PC-9 (cell line): ENCODE measurements at regions not wholly inside any gene's neighbourhood (a gene's known extent, or its start where the extent isn't known, plus 50 kb on each side); places are given as distances from the start of the nearest gene placed in this dataset.

Experiments
- BruUV-seq: library from RNA; stranded (reverse); fragments of 400-500 nt; replicated peaks from 2 replicates; lab custom pipeline; 2021; lab: Mats Ljungman, UMichigan
- CTCF ChIA-PET: fragments of 300-600 bp; sonication (Branson Sonifier 250); formaldehyde crosslinking; loops from one replicate; lab custom pipeline; 2022; ENCODE audit warnings: antibody characterized with exemption; lab: Charles Lee
- POLR2A ChIA-PET: fragments of 300-600 bp; sonication (Branson Sonifier 250); formaldehyde crosslinking; loops from one replicate; lab custom pipeline; 2022; ENCODE audit warnings: antibody characterized with exemption; ENCODE audit not compliant: unreplicated experiment; lab: Charles Lee
- DNase-seq, 2 experiments: peaks; one replicate each; pipeline versions ENCODE4 v3.0.0 to v3.0.0-alpha.2; 2015 to 2022; ENCODE audit warnings: mixed read lengths in 1 of 2
- H2AFZ ChIP-seq: fragments of 200-600 bp; sonication (generic); 2 replicates; pipeline ENCODE4 v1.8.1; 2017; ENCODE audit warnings: antibody characterized with exemption
- H3F3A ChIP-seq: fragments of 200-600 bp; sonication (generic); 2 replicates; pipeline ENCODE4 v1.8.1; 2017; ENCODE audit warnings: antibody characterized with exemption, mild to moderate bottlenecking, low read depth; ENCODE audit not compliant: insufficient read depth
- H3K27ac ChIP-seq: fragments of 200-600 bp; sonication (generic); 2 replicates; pipeline ENCODE4 v1.6.1; 2016; ENCODE audit warnings: mixed run types
- H3K27me3 ChIP-seq: fragments of 200-600 bp; sonication (generic); 2 replicates; pipeline ENCODE4 v1.6.1; 2016; ENCODE audit warnings: low read depth, mixed run types; ENCODE audit not compliant: insufficient read depth
- H3K36me3 ChIP-seq: fragments of 200-600 bp; sonication (generic); 2 replicates; pipeline ENCODE4 v1.6.1; 2016; ENCODE audit warnings: low read depth, mixed run types
- H3K4me1 ChIP-seq: fragments of 200-600 bp; sonication (generic); replicated peaks from 2 replicates; pipeline ENCODE4 v1.6.1; 2016; ENCODE audit warnings: mixed run types; ENCODE audit not compliant: insufficient read depth
- H3K4me2 ChIP-seq: fragments of 200-600 bp; sonication (generic); 2 replicates; pipeline ENCODE4 v1.6.1; 2017; ENCODE audit warnings: mixed run types
- H3K4me3 ChIP-seq: fragments of 200-600 bp; sonication (generic); 2 replicates; pipeline ENCODE4 v1.6.1; 2016; ENCODE audit warnings: mixed run types
- H3K79me2 ChIP-seq: fragments of 200-600 bp; sonication (generic); 2 replicates; pipeline ENCODE4 v1.6.1; 2017; ENCODE audit warnings: low read depth, mixed run types
- H3K9me2 ChIP-seq: fragments of 200-600 bp; sonication (generic); 2 replicates; pipeline ENCODE4 v1.8.1; 2017; ENCODE audit warnings: mild to moderate bottlenecking; ENCODE audit not compliant: insufficient read depth
- H3K9me3 ChIP-seq: fragments of 200-600 bp; sonication (generic); 2 replicates; pipeline ENCODE4 v1.8.1; 2016; ENCODE audit warnings: low read depth; ENCODE audit not compliant: insufficient read depth
- H4K20me1 ChIP-seq: fragments of 200-600 bp; sonication (generic); 2 replicates; pipeline ENCODE4 v1.8.1; 2017; ENCODE audit not compliant: insufficient read depth
- EZH2 ChIP-seq: fragments of 200-600 bp; sonication (generic); IDR thresholded peaks from 2 replicates; pipeline ENCODE4 v1.8.0; 2017; ENCODE audit warnings: antibody characterized with exemption, low read depth
- intact Hi-C: fragments of 100-400 bp; cut with micrococcal nuclease; formaldehyde crosslinking; loops from one replicate; pipeline ENCODE4 v1.10.0; 2022; ENCODE audit not compliant: unreplicated experiment
- TF ChIP-seq, protein P1 (sequence below): fragments of 200-600 bp; sonication (generic); conservative IDR thresholded peaks from 2 replicates; pipeline ENCODE4 v1.6.1; 2017; ENCODE audit warnings: mixed run types, antibody characterized with exemption, mild to moderate bottlenecking, moderate library complexity

DNA sequence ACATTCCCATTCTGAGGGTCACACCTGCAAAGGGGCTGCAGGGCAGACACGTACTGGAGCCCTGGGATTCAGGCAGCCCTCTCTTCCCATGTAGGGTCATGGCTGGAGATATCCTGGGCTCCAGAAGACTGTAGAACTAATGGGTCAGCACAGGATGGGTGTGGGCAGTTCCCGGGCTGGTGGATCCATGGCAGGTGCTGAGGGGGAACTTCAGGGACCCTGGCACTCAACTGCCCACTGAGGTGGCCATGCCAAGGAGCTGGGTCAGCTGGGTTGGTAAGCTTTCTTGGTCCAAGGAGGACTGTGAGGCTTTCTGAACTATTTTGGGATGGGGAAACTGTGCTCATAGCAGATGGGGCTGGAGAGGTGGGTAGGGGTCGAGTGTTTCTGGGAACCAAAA, 183.4 kb upstream of the RTL1 start:
- DNase-seq, result no peak
- no peak for TF ChIP-seq EZH2
- TF ChIP-seq, protein P1, sequence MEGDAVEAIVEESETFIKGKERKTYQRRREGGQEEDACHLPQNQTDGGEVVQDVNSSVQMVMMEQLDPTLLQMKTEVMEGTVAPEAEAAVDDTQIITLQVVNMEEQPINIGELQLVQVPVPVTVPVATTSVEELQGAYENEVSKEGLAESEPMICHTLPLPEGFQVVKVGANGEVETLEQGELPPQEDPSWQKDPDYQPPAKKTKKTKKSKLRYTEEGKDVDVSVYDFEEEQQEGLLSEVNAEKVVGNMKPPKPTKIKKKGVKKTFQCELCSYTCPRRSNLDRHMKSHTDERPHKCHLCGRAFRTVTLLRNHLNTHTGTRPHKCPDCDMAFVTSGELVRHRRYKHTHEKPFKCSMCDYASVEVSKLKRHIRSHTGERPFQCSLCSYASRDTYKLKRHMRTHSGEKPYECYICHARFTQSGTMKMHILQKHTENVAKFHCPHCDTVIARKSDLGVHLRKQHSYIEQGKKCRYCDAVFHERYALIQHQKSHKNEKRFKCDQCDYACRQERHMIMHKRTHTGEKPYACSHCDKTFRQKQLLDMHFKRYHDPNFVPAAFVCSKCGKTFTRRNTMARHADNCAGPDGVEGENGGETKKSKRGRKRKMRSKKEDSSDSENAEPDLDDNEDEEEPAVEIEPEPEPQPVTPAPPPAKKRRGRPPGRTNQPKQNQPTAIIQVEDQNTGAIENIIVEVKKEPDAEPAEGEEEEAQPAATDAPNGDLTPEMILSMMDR, result no peak
- Histone ChIP-seq H3F3A (no peaks in the 10 kb centered on the region), H3K9me2 (no peaks in the 10 kb centered on the region), H3K4me2 (no peak overlapping the region), H3K27ac (no peak overlapping the region), H3K27me3 (peaks cover 11% of the 10 kb centered on the region), H3K4me1 (no peaks in the 10 kb centered on the region), H2AFZ (no peak overlapping the region), H3K36me3 (no peaks in the 10 kb centered on the region), H4K20me1 (no peaks in the 10 kb centered on the region), H3K79me2 (no peaks in the 10 kb centered on the region), H3K9me3 (no peaks in the 10 kb centered on the region), H3K4me3 (no peak overlapping the region)
- BruUV-seq, result no TSS peak
- intact Hi-C loops, result no loop called here
- ChIA-PET POLR2A (no interaction called here), CTCF (no interaction called here)

DNA sequence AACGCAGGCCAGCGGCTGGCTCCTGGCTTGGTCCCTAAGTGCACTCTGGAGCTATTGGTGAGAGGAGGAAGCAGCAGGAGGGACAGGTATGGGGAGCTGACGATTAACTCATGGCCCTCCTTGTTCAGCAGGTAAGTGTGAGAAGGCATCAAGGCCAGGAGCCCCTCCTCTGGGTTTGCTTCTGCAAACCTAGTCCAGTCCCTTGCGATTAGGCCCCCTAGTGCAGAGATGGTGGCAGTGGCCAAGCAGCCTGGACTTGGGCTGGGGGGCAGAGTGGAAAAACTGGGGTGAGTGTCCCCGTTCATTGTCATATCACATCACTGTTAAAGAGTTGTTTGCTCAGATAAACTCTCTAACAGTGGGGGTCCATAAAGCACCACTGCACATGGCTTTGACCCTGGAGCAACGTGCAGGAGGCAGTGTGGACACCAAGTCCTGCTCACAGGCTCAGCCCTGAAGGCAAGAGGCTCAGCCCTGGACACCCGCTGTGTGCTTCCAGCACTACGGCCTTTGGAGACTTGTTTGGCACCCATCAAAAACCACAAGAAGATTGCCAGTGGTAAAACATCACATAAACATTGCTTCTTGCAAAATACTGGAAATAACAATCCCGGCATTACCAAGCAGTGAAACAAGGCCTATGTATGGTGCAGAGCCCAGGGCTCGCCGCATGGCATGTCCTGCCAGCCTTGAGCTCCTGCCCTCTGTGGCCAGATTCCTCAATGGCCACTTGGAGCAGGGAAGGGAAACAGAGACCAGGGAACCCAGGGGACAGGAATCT, 184.3 kb upstream of the RTL1 start:
- ChIA-PET POLR2A (no interaction called here), CTCF (no interaction called here)
- no TSS peak for BruUV-seq
- Histone ChIP-seq H3K27me3 (peaks cover 11% of the 10 kb centered on the region), H3F3A (no peaks in the 10 kb centered on the region), H3K9me2 (no peaks in the 10 kb centered on the region), H3K4me3 (no peak overlapping the region), H3K4me2 (no peak overlapping the region), H3K27ac (no peak overlapping the region), H3K36me3 (no peaks in the 10 kb centered on the region), H4K20me1 (no peaks in the 10 kb centered on the region), H2AFZ (no peak overlapping the region), H3K4me1 (no peaks in the 10 kb centered on the region), H3K79me2 (no peaks in the 10 kb centered on the region), H3K9me3 (no peaks in the 10 kb centered on the region)
- TF ChIP-seq EZH2, result no peak
- TF ChIP-seq, protein P1, result no peak
- intact Hi-C loops, result no loop called here
- DNase-seq, result no peak

DNA sequence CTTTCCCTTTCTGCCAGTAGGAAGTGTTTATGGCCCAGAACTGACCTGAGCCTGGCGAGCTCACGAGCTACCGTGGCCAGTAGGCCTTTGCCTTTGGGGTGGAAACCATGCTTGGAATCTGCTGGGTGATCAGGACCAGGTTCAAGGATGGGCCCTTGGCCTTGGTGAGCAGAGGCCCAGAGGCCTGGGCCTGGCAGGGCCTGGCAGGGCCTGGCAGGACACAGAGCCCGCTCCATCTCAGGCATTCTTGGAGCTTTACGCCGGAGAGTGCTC, 184.8 kb upstream of the RTL1 start:
- Histone ChIP-seq H2AFZ (no peak overlapping the region), H3K36me3 (no peaks in the 10 kb centered on the region), H3K79me2 (no peaks in the 10 kb centered on the region), H3K9me2 (no peaks in the 10 kb centered on the region), H3K27me3 (peaks cover 11% of the 10 kb centered on the region), H3F3A (no peaks in the 10 kb centered on the region), H3K9me3 (no peaks in the 10 kb centered on the region), H4K20me1 (no peaks in the 10 kb centered on the region), H3K4me2 (no peak overlapping the region), H3K4me1 (no peaks in the 10 kb centered on the region), H3K4me3 (no peak overlapping the region), H3K27ac (no peak overlapping the region)
- ChIA-PET CTCF (no interaction called here), POLR2A (no interaction called here)
- BruUV-seq, result no TSS peak
- intact Hi-C loops, result no loop called here
- no peak for TF ChIP-seq EZH2
- TF ChIP-seq, protein P1, result no peak
- no peak for DNase-seq
